ENCODE measurements at regions not wholly inside any gene's neighbourhood (a gene's known extent, or its start where the extent isn't known, plus 50 kb on each side); places are given as distances from the start of the nearest gene placed in this dataset.

DNA sequence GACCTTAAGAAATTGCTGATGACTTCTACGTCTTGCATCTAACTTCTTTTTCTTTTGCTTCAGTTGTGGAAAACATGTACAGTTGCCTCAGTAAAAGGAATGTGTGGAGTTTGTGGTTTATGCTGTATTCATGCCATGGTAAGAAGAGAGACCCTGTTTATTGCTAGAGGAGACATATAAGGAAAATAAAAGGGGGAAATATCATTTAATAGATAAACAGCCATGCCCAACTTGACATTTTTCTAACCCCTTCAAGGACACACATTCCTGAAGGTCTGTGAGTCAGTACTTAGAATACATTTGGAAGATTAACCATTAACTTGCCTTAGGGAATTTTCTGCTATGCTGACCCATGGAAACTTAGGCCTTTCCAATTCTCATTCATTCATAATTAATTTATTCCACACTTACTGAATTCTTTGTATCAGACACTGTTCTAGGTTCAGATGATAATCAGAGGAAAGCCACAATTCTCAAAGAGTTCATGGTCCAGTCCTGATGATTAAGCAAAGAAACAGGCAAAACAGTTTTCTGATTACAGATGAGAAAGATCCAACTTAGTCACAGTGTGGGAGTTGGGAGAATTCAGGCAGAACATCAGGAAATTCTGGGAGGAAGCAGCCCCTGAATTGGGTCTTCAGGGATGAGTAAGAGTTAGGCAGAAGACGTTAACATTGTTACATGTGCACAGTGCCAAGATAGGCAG is 329.8 kb upstream of the RASGRP1 start:
- DNase-seq (ENCODE audit: low spot score): no peak
- Histone ChIP-seq H3K4me1 (ENCODE audit: insufficient read depth, low read length, poor library complexity, severe bottlenecking) (no peaks in the 10 kb centered on the region), H3K9me2 (ENCODE audit: insufficient read depth, low read length) (no peaks in the 10 kb centered on the region), H3K9me3 (ENCODE audit: low read length) (no peaks in the 10 kb centered on the region), H2AFZ (ENCODE audit: low read length) (no peak overlapping the region), H4K20me1 (ENCODE audit: insufficient read depth, low read length) (no peaks in the 10 kb centered on the region), H3K36me3 (ENCODE audit: insufficient read depth, low read length) (no peaks in the 10 kb centered on the region), H3K4me3 (ENCODE audit: low read depth, low read length, poor library complexity, severe bottlenecking) (no peak overlapping the region), H3K4me2 (ENCODE audit: low read length) (no peak overlapping the region), H3K27ac (ENCODE audit: low read depth, low read length, poor library complexity, severe bottlenecking) (no peak overlapping the region), H3K79me2 (ENCODE audit: insufficient read depth, low read depth, low read length) (no peaks in the 10 kb centered on the region)
- POLR2A ChIA-PET: no interaction called here
- CTCF ChIA-PET (ENCODE audit: unreplicated experiment): no interaction called here
- TF ChIP-seq EZH2phosphoT487 (IDR thresholded peaks at IDR 0.05; ENCODE audit: borderline replicate concordance, low read depth, low read length): no peak
- TF ChIP-seq, protein P1, sequence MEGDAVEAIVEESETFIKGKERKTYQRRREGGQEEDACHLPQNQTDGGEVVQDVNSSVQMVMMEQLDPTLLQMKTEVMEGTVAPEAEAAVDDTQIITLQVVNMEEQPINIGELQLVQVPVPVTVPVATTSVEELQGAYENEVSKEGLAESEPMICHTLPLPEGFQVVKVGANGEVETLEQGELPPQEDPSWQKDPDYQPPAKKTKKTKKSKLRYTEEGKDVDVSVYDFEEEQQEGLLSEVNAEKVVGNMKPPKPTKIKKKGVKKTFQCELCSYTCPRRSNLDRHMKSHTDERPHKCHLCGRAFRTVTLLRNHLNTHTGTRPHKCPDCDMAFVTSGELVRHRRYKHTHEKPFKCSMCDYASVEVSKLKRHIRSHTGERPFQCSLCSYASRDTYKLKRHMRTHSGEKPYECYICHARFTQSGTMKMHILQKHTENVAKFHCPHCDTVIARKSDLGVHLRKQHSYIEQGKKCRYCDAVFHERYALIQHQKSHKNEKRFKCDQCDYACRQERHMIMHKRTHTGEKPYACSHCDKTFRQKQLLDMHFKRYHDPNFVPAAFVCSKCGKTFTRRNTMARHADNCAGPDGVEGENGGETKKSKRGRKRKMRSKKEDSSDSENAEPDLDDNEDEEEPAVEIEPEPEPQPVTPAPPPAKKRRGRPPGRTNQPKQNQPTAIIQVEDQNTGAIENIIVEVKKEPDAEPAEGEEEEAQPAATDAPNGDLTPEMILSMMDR (conservative IDR thresholded peaks at IDR 0.05; ENCODE audit: low read length): no peak
- intact Hi-C loops (cut with micrococcal nuclease; ENCODE audit: unreplicated experiment): no loop called here
- no TSS peak for BruUV-seq (replicated peaks)

DNA sequence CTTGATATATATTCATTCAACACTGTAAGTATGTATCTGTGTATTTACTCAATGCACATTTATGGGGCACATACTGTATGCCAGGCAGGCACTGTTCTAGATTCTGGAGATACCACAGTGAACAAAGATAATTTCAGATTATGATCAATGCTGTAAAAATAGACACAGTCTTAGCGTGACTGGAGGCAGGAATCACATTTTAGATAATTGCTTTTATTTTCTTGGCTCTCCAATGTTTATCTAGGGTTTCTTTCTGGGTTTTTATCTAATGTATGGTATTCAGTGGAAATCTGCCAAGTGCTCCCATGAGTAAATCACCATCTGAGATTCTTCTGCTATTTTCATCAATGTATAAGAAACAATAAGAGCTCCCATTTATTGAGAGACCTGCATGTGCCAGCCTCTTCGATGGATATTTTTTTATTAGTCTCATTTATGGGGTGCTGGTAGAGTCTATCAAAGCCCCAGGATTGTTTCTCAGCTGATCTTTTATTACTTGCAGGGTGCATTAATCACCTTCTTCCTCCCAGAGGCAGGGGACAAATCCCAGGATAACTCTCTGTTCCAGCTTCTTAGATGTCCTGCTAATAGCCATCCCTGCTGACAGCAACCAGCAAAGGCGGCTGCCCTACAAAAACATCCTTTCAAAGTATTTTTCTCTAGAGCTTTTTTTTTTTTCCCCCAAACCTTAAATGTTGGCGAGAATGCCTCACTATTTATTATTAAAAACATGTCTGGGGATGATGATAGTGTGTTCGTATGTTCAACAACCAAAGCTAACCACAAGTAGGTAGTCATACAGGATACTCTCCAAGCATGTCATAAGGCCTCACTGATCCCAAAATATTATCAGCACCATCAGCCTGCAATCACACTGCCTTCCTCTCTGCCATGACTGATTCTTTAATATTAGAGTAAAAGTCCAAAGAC is 331.0 kb upstream of the RASGRP1 start:
- ChIA-PET CTCF (ENCODE audit: unreplicated experiment) (no interaction called here), POLR2A (no interaction called here)
- intact Hi-C loops (cut with micrococcal nuclease; ENCODE audit: unreplicated experiment): no loop called here
- Histone ChIP-seq H3K9me3 (ENCODE audit: low read length) (no peaks in the 10 kb centered on the region), H3K36me3 (ENCODE audit: insufficient read depth, low read length) (no peaks in the 10 kb centered on the region), H4K20me1 (ENCODE audit: insufficient read depth, low read length) (no peaks in the 10 kb centered on the region), H3K4me1 (ENCODE audit: insufficient read depth, low read length, poor library complexity, severe bottlenecking) (no peaks in the 10 kb centered on the region), H2AFZ (ENCODE audit: low read length) (no peak overlapping the region), H3K9me2 (ENCODE audit: insufficient read depth, low read length) (no peaks in the 10 kb centered on the region), H3K4me3 (ENCODE audit: low read depth, low read length, poor library complexity, severe bottlenecking) (no peak overlapping the region), H3K4me2 (ENCODE audit: low read length) (no peak overlapping the region), H3K79me2 (ENCODE audit: insufficient read depth, low read depth, low read length) (no peaks in the 10 kb centered on the region), H3K27ac (ENCODE audit: low read depth, low read length, poor library complexity, severe bottlenecking) (no peak overlapping the region)
- BruUV-seq (replicated peaks): no TSS peak
- no peak for DNase-seq (ENCODE audit: low spot score)
- TF ChIP-seq, protein P1 (conservative IDR thresholded peaks at IDR 0.05; ENCODE audit: low read length): no peak
- no peak for TF ChIP-seq EZH2phosphoT487 (IDR thresholded peaks at IDR 0.05; ENCODE audit: borderline replicate concordance, low read depth, low read length)

DNA sequence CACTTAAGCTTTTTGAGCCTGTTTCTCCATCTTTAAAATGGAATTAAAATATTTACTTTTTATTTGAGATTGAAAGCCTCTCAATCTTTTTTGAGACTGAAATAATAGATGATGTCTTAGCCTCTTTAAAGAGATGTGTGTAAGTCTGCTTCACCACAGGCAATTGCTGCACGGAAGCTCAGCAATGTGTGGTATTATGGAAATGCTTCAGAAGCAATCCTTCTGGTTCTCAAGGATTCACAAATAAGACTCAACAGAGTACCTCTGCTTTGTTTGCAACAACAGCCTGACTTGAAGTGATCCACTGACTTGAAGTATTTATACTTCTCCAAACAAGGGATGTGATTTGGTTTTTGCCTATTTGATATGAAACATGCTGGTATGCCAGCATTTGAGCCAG is 332.0 kb upstream of the RASGRP1 start:
- no TSS peak for BruUV-seq (replicated peaks)
- H3K4me1 ChIP-seq (ENCODE audit: insufficient read depth, low read length, poor library complexity, severe bottlenecking): no peaks in the 10 kb centered on the region
- no peaks in the 10 kb centered on the region for H3K36me3 ChIP-seq (ENCODE audit: insufficient read depth, low read length)
- no peaks in the 10 kb centered on the region for H4K20me1 ChIP-seq (ENCODE audit: insufficient read depth, low read length)
- intact Hi-C loops (cut with micrococcal nuclease; ENCODE audit: unreplicated experiment): no loop called here
- no peak overlapping the region for H3K4me3 ChIP-seq (ENCODE audit: low read depth, low read length, poor library complexity, severe bottlenecking)
- no peaks in the 10 kb centered on the region for H3K79me2 ChIP-seq (ENCODE audit: insufficient read depth, low read depth, low read length)
- no peak for DNase-seq (ENCODE audit: low spot score)
- no peak overlapping the region for H3K4me2 ChIP-seq (ENCODE audit: low read length)
- H2AFZ ChIP-seq (ENCODE audit: low read length): no peak overlapping the region
- CTCF ChIA-PET (ENCODE audit: unreplicated experiment): no interaction called here
- no peaks in the 10 kb centered on the region for H3K9me3 ChIP-seq (ENCODE audit: low read length)
- POLR2A ChIA-PET: no interaction called here
- no peak overlapping the region for H3K27ac ChIP-seq (ENCODE audit: low read depth, low read length, poor library complexity, severe bottlenecking)
- TF ChIP-seq, protein P1 (conservative IDR thresholded peaks at IDR 0.05; ENCODE audit: low read length): no peak
- no peaks in the 10 kb centered on the region for H3K9me2 ChIP-seq (ENCODE audit: insufficient read depth, low read length)

Measured in OCI-LY7 (cell line).